ENCODE measurements at regions not wholly inside any gene's neighbourhood (a gene's known extent, or its start where the extent isn't known, plus 50 kb on each side); places are given as distances from the start of the nearest gene placed in this dataset.
"Not testable (repeated sequence)": the region's sequence is repeated elsewhere in the genome, so short reads cannot be mapped to it uniquely, and the experiment has no call there.

DNA sequence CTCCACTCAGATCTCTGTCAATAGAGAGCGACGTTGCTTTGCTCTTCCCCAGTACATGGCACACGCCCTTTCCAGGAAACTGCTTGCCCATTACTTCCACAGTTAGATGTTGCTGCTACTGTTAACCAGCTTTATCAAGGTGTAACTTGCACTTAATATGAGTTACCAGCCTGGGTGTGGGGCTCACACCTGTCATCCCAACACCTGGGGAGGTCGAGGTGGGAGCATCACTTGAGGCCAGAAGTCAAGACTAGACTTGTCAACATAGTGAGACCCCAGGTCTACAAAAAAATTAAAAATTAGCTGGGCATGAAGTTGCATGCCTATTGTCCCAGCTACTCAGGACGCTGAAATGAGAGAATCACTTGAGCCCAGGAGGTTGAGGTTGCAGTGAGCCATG, 177.1 kb upstream of the B3GAT1 start:
- H3K4me3 ChIP-seq (ENCODE audit: low read depth in 2 of 2, low read length in 2 of 2) = no peak overlapping the region
- ChIA-PET CTCF (no interaction called here), POLR2A (no interaction called here)
- H3K4me1 ChIP-seq (ENCODE audit: control insufficient read depth, insufficient read depth, low read length) = no peaks in the 10 kb centered on the region
- in situ Hi-C loops (cut with HindIII; ENCODE audit: low pct_unique_long_range_greater_than_20kb, low sequenced_read_pairs) = no loop called here
- H3K9me3 ChIP-seq (ENCODE audit: control insufficient read depth, insufficient read depth, low read depth, low read length) = no peaks in the 10 kb centered on the region
- BruUV-seq (replicated peaks) = no TSS peak
- no peak overlapping the region for H3K27ac ChIP-seq (ENCODE audit: low read length)
- TF ChIP-seq, protein P1, sequence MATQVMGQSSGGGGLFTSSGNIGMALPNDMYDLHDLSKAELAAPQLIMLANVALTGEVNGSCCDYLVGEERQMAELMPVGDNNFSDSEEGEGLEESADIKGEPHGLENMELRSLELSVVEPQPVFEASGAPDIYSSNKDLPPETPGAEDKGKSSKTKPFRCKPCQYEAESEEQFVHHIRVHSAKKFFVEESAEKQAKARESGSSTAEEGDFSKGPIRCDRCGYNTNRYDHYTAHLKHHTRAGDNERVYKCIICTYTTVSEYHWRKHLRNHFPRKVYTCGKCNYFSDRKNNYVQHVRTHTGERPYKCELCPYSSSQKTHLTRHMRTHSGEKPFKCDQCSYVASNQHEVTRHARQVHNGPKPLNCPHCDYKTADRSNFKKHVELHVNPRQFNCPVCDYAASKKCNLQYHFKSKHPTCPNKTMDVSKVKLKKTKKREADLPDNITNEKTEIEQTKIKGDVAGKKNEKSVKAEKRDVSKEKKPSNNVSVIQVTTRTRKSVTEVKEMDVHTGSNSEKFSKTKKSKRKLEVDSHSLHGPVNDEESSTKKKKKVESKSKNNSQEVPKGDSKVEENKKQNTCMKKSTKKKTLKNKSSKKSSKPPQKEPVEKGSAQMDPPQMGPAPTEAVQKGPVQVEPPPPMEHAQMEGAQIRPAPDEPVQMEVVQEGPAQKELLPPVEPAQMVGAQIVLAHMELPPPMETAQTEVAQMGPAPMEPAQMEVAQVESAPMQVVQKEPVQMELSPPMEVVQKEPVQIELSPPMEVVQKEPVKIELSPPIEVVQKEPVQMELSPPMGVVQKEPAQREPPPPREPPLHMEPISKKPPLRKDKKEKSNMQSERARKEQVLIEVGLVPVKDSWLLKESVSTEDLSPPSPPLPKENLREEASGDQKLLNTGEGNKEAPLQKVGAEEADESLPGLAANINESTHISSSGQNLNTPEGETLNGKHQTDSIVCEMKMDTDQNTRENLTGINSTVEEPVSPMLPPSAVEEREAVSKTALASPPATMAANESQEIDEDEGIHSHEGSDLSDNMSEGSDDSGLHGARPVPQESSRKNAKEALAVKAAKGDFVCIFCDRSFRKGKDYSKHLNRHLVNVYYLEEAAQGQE (IDR thresholded peaks at IDR 0.05; ENCODE audit: insufficient read depth in 1 of 2, low read depth in 2 of 2, low read length in 1 of 2) = no peak
- TF ChIP-seq TCF7L2 (IDR thresholded peaks at IDR 0.05; ENCODE audit: low read depth, low read length) = no peak
- no peak for TF ChIP-seq SIN3A (IDR thresholded peaks at IDR 0.05; ENCODE audit: borderline replicate concordance, insufficient read depth, low read depth, low read length)
- TF ChIP-seq POLR2AphosphoS5 (IDR thresholded peaks at IDR 0.05; ENCODE audit: low read depth, low read length) = no peak
- TF ChIP-seq, protein P2, sequence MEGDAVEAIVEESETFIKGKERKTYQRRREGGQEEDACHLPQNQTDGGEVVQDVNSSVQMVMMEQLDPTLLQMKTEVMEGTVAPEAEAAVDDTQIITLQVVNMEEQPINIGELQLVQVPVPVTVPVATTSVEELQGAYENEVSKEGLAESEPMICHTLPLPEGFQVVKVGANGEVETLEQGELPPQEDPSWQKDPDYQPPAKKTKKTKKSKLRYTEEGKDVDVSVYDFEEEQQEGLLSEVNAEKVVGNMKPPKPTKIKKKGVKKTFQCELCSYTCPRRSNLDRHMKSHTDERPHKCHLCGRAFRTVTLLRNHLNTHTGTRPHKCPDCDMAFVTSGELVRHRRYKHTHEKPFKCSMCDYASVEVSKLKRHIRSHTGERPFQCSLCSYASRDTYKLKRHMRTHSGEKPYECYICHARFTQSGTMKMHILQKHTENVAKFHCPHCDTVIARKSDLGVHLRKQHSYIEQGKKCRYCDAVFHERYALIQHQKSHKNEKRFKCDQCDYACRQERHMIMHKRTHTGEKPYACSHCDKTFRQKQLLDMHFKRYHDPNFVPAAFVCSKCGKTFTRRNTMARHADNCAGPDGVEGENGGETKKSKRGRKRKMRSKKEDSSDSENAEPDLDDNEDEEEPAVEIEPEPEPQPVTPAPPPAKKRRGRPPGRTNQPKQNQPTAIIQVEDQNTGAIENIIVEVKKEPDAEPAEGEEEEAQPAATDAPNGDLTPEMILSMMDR (IDR thresholded peaks at IDR 0.05) = no peak
- DNase-seq (ENCODE audit: low read depth, low spot score) (no peak), ATAC-seq (no peak)
- intact Hi-C loops (cut with micrococcal nuclease; ENCODE audit: unreplicated experiment) = no loop called here
- H3K36me3 ChIP-seq (ENCODE audit: control insufficient read depth, insufficient read depth, low read length) = no peaks in the 10 kb centered on the region
- H3K27me3 ChIP-seq (ENCODE audit: control insufficient read depth, insufficient read depth, low read length) = no peaks in the 10 kb centered on the region; the same call in 1 of the 2 replicates

DNA sequence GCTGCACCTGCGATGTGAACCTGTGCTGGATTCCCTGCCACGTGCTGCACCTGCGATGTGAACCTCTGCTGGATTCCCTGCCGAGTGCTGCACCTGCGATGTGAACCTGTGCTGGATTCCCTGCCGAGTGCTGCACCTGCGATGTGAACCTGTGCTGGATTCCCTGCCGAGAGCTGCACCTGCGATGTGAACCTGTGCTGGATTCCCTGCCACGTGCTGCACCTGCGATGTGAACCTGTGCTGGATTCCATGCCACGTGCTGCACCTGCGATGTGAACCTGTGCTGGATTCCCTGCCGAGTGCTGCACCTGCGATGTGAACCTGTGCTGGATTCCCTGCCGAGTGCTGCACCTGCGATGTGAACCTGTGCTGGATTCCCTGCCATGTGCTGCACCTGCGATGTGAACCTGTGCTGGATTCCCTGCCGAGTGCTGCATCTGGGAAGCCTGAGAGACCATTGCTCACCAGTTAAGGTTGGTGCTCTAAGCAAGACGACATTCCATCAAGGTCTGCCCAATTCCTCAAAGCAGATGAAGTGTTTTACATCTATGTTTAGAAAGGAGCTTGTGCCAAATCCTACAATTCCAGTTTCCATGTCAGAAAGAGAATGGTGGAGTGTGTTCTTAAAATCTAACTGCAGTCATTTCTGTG, 176.5 kb upstream of the B3GAT1 start:
- H3K4me3 ChIP-seq (ENCODE audit: low read depth in 2 of 2, low read length in 2 of 2); DNase-seq (ENCODE audit: low read depth, low spot score); intact Hi-C loops (cut with micrococcal nuclease; ENCODE audit: unreplicated experiment); H3K9me3 ChIP-seq (ENCODE audit: control insufficient read depth, insufficient read depth, low read depth, low read length); ATAC-seq; H3K27me3 ChIP-seq (ENCODE audit: control insufficient read depth, insufficient read depth, low read length); H3K36me3 ChIP-seq (ENCODE audit: control insufficient read depth, insufficient read depth, low read length); H3K27ac ChIP-seq (ENCODE audit: low read length); H3K4me1 ChIP-seq (ENCODE audit: control insufficient read depth, insufficient read depth, low read length); BruUV-seq (replicated peaks); POLR2A ChIA-PET; in situ Hi-C loops (cut with HindIII; ENCODE audit: low pct_unique_long_range_greater_than_20kb, low sequenced_read_pairs); CTCF ChIA-PET: not testable (repeated sequence)

DNA sequence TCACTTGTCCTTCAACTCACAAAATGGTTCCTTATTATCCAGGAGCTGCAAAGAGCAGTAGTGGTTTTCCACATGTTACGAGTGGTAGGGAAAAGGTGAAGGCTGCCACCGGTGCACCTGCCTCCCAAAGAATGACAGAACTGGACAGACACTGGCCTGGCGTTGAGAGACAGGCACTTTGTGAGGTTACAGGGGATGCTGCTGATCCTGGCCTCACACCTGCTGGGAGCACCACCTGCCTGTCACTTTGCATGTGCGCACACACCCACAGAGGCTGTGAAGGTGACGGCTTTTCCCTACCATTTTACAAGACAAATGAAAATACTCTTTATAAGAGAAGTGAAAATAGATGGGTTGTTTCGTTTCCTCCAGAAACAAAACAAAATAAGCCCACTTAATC, 175.3 kb upstream of the B3GAT1 start:
- Histone ChIP-seq H3K4me1 (ENCODE audit: control insufficient read depth, insufficient read depth, low read length) (no peaks in the 10 kb centered on the region), H3K27me3 (ENCODE audit: control insufficient read depth, insufficient read depth, low read length) (no peaks in the 10 kb centered on the region), H3K9me3 (ENCODE audit: control insufficient read depth, insufficient read depth, low read depth, low read length) (no peaks in the 10 kb centered on the region), H3K36me3 (ENCODE audit: control insufficient read depth, insufficient read depth, low read length) (no peaks in the 10 kb centered on the region), H3K4me3 (ENCODE audit: low read depth in 2 of 2, low read length in 2 of 2) (no peak overlapping the region), H3K27ac (ENCODE audit: low read length) (no peak overlapping the region)
- BruUV-seq (replicated peaks) = no TSS peak
- intact Hi-C loops (cut with micrococcal nuclease; ENCODE audit: unreplicated experiment) (no loop called here), in situ Hi-C loops (cut with HindIII; ENCODE audit: low pct_unique_long_range_greater_than_20kb, low sequenced_read_pairs) (no loop called here)
- no peak for DNase-seq (ENCODE audit: low read depth, low spot score)
- POLR2A ChIA-PET = no interaction called here
- CTCF ChIA-PET = no interaction called here
- TF ChIP-seq, protein P1 (IDR thresholded peaks at IDR 0.05; ENCODE audit: insufficient read depth in 1 of 2, low read depth in 2 of 2, low read length in 1 of 2) = no peak
- no peak for TF ChIP-seq SIN3A (IDR thresholded peaks at IDR 0.05; ENCODE audit: borderline replicate concordance, insufficient read depth, low read depth, low read length)
- no peak for TF ChIP-seq TCF7L2 (IDR thresholded peaks at IDR 0.05; ENCODE audit: low read depth, low read length)
- no peak for TF ChIP-seq POLR2AphosphoS5 (IDR thresholded peaks at IDR 0.05; ENCODE audit: low read depth, low read length)
- TF ChIP-seq, protein P2 (IDR thresholded peaks at IDR 0.05) = no peak
- ATAC-seq = no peak

All from Panc1 (cell line).